CD4-positive, alpha-beta T cell (primary cell): ENCODE measurements at regions not wholly inside any gene's neighbourhood (a gene's known extent, or its start where the extent isn't known, plus 50 kb on each side); places are given as distances from the start of the nearest gene placed in this dataset.

Source experiments
- ATAC-seq: fragments of 200-7000 bp; cut with Tn5 transposase; one replicate; pipeline ENCODE4 v1.10.0; 2022; ENCODE audit warnings: mild to moderate bottlenecking; ENCODE audit not compliant: poor library complexity
- CTCF ChIA-PET: fragments of 350-600 bp; sonication (Branson Sonifier 250); formaldehyde crosslinking; loops from one replicate; lab custom pipeline; 2021; ENCODE audit warnings: antibody characterized with exemption, inconsistent platforms; lab: Charles Lee
- POLR2A ChIA-PET: fragments of 350-600 bp; sonication (Branson Sonifier 250); formaldehyde crosslinking; loops from one replicate; lab custom pipeline; 2021; ENCODE audit warnings: antibody characterized with exemption, inconsistent platforms; lab: Charles Lee
- DNase-seq, 14 experiments: peaks; one replicate each; pipeline ENCODE4 v3.0.0-alpha.2; 2013 to 2020; ENCODE audit warnings: mixed read lengths in 2 of 14
- H3K27ac ChIP-seq, 2 donors: one replicate each; pipeline versions ENCODE4 v1.5.1 to v1.7.0; 2013; ENCODE audit warnings: low read length in 2 of 2, low read depth in 1 of 2, mild to moderate bottlenecking in 1 of 2
- H3K27me3 ChIP-seq, 2 experiments: 1 replicate in 1 of 2; 2 replicates in 1 of 2; pipeline versions ENCODE4 v1.6.1 to v1.7.0; 2013; ENCODE audit warnings: low read length in 2 of 2, control low read depth in 1 of 2, mild to moderate bottlenecking in 1 of 2, moderate library complexity in 1 of 2; ENCODE audit not compliant: insufficient read depth in 2 of 2, control insufficient read depth in 1 of 2
- H3K36me3 ChIP-seq: one replicate; pipeline ENCODE4 v1.6.1; 2013; ENCODE audit warnings: low read length, control low read depth; ENCODE audit not compliant: insufficient read depth
- H3K4me1 ChIP-seq: one replicate; pipeline ENCODE4 v1.6.1; 2013; ENCODE audit warnings: low read length, control low read depth; ENCODE audit not compliant: insufficient read depth
- H3K4me3 ChIP-seq: one replicate; pipeline ENCODE4 v1.5.1; 2013; ENCODE audit warnings: mild to moderate bottlenecking, low read length, moderate library complexity
- H3K9me3 ChIP-seq, 2 experiments: 1 replicate in 1 of 2; 2 replicates in 1 of 2; pipeline versions ENCODE4 v1.6.1 to v1.7.0; 2013; ENCODE audit warnings: low read length in 2 of 2, mild to moderate bottlenecking in 2 of 2, control low read depth in 1 of 2, moderate library complexity in 1 of 2; ENCODE audit not compliant: control insufficient read depth in 1 of 2, insufficient read depth in 1 of 2
- H3K27ac Mint-ChIP-seq: one replicate; pipeline ENCODE4 v1.8.0; 2020; ENCODE audit warnings: mixed read lengths
- H3K27me3 Mint-ChIP-seq: one replicate; pipeline ENCODE4 v1.8.0; 2021; ENCODE audit warnings: mixed read lengths
- H3K36me3 Mint-ChIP-seq: one replicate; pipeline ENCODE4 v1.8.0; 2021; ENCODE audit warnings: low read depth, mixed read lengths
- H3K4me1 Mint-ChIP-seq: one replicate; pipeline ENCODE4 v1.8.0; 2021; ENCODE audit warnings: low read depth, mixed read lengths
- H3K4me3 Mint-ChIP-seq: one replicate; pipeline ENCODE4 v1.8.0; 2020; ENCODE audit warnings: mild to moderate bottlenecking, mixed read lengths
- H3K9me3 Mint-ChIP-seq: one replicate; pipeline ENCODE4 v1.8.0; 2020; ENCODE audit warnings: mixed read lengths
- intact Hi-C, 2 experiments: fragments of 100-400 bp; cut with DNase I in 1 of 2; cut with micrococcal nuclease in 1 of 2; formaldehyde crosslinking; loops; one replicate each; pipeline versions ENCODE4 v1.15.1 to v1.9.0; 2023 to 2025; cut with DNase I, micrococcal nuclease
- TF ChIP-seq, protein P1 (sequence below): fragments of 200-600 bp; IDR thresholded peaks from one replicate; pipeline ENCODE4 v1.8.0; 2022; ENCODE audit warnings: antibody characterized with exemption, mild to moderate bottlenecking

DNA sequence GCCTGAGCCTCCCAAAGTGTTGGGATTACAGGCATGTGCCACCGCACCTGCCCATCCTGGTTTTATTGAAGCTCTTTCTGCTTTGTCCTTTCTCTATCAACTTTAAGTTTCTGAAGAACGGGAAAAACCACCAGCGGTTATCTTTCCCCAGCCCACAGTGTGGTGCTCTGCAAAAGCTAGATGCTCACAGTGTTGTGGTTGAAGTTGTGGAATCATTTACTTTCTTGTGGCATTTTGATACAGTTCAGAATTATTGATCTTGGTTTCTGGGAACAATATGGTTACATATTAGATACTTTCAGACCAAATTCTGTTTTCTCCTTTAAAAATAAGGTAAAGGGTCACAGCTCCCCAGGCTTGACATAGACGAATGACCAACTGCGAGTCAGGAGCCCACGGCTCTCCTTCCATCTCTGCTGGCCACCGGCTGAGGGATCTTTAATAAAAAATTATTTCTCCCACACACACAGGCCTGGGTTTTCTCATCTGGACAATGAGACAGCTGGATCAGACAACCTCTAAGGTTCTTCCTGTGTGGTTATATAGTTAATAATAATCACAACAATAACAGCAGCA lies 385.3 kb downstream of the SETD4 start:
- ChIA-PET POLR2A (no interaction called here), CTCF (no interaction called here)
- ATAC-seq = no peak
- Mint-ChIP-seq H3K4me3 (no peak overlapping the region), H3K4me1 (no peaks in the 10 kb centered on the region), H3K9me3 (no peaks in the 10 kb centered on the region), H3K36me3 (no peaks in the 10 kb centered on the region), H3K27me3 (peaks cover 19% of the 10 kb centered on the region), H3K27ac (no peak overlapping the region)
- Histone ChIP-seq H3K4me1 (no peaks in the 10 kb centered on the region), H3K27me3 (peaks cover 0 to 4% of the 10 kb centered on the region in 2 experiments), H3K36me3 (no peaks in the 10 kb centered on the region), H3K4me3 (no peak overlapping the region), H3K27ac (no peak overlapping the region), H3K9me3 (no peaks in the 10 kb centered on the region)
- TF ChIP-seq, protein P1, sequence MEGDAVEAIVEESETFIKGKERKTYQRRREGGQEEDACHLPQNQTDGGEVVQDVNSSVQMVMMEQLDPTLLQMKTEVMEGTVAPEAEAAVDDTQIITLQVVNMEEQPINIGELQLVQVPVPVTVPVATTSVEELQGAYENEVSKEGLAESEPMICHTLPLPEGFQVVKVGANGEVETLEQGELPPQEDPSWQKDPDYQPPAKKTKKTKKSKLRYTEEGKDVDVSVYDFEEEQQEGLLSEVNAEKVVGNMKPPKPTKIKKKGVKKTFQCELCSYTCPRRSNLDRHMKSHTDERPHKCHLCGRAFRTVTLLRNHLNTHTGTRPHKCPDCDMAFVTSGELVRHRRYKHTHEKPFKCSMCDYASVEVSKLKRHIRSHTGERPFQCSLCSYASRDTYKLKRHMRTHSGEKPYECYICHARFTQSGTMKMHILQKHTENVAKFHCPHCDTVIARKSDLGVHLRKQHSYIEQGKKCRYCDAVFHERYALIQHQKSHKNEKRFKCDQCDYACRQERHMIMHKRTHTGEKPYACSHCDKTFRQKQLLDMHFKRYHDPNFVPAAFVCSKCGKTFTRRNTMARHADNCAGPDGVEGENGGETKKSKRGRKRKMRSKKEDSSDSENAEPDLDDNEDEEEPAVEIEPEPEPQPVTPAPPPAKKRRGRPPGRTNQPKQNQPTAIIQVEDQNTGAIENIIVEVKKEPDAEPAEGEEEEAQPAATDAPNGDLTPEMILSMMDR = no peak
- no peak for DNase-seq
- intact Hi-C loops = no loop called here

- Mint-ChIP-seq H3K4me1 (no peaks in the 10 kb centered on the region), H3K4me3 (no peak overlapping the region), H3K27me3 (peaks cover 19% of the 10 kb centered on the region), H3K36me3 (no peaks in the 10 kb centered on the region), H3K27ac (no peak overlapping the region), H3K9me3 (no peaks in the 10 kb centered on the region)
- DNase-seq = no peak
- TF ChIP-seq, protein P1 = no peak
- intact Hi-C loops = no loop called here
- Histone ChIP-seq H3K4me3 (no peak overlapping the region), H3K4me1 (no peaks in the 10 kb centered on the region), H3K27me3 (peaks cover 0 to 4% of the 10 kb centered on the region in 2 experiments), H3K36me3 (no peaks in the 10 kb centered on the region), H3K27ac (no peak overlapping the region), H3K9me3 (no peaks in the 10 kb centered on the region)
- CTCF ChIA-PET = no interaction called here
- ATAC-seq = no peak
- POLR2A ChIA-PET = no interaction called here
Observed at GRCh38 chr21:35674091-35674671, 386.1 kb downstream of the SETD4 start.

DNA sequence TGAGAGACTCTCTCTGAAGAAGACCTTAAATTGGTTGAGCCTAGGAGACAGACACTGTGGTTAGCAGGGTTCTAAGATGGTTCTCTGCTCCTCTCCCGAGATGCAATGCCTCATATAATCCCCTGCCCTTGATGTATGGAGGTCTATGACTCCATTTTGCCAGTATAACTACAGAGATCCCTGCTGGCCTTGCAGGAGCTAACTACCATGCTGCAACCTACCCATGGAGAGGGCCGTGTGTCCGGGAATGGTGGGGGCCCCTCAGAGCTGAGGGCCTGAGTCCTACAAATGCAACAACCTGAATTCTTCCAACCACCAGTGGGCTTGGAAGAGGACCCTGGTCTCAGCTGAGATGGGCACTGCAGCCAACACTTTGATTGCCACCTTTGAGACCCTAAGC lies 388.0 kb downstream of the SETD4 start:
- POLR2A ChIA-PET = no interaction called here
- Histone ChIP-seq H3K27me3 (peaks cover 0 to 4% of the 10 kb centered on the region in 2 experiments), H3K4me1 (no peaks in the 10 kb centered on the region), H3K27ac (no peak overlapping the region), H3K4me3 (no peak overlapping the region), H3K36me3 (no peaks in the 10 kb centered on the region), H3K9me3 (no peaks in the 10 kb centered on the region)
- Mint-ChIP-seq H3K27ac (no peak overlapping the region), H3K4me1 (no peaks in the 10 kb centered on the region), H3K36me3 (no peaks in the 10 kb centered on the region), H3K4me3 (no peak overlapping the region), H3K9me3 (no peaks in the 10 kb centered on the region), H3K27me3 (peaks cover 23% of the 10 kb centered on the region)
- CTCF ChIA-PET = no interaction called here
- TF ChIP-seq, protein P1 = no peak
- intact Hi-C loops = no loop called here
- DNase-seq = no peak
- no peak for ATAC-seq
